ENCODE measurements at regions not wholly inside any gene's neighbourhood (a gene's known extent, or its start where the extent isn't known, plus 50 kb on each side); places are given as distances from the start of the nearest gene placed in this dataset.

GRCh38 chr5:86557920-86558319, 59.8 kb upstream of the COX7C start:
- in situ Hi-C loops (cut with MboI) (no loop called here), intact Hi-C loops (cut with micrococcal nuclease) (no loop called here)
- CTCF ChIA-PET (ENCODE audit: low intra/inter-chr PET ratio): no interaction called here

More at GRCh38 chr5:86557920-86558319, 59.8 kb upstream of the COX7C start:
- H3K4me3 ChIP-seq: no peak overlapping the region
- BruUV-seq (replicated peaks): no TSS peak
- H2AFZ ChIP-seq (ENCODE audit: low read depth, low read length): no peak overlapping the region
- DNase-seq (ENCODE audit: extremely low read depth in 1 of 4, low spot score in 3 of 4): no peak
- POLR2A ChIA-PET: interaction anchor here (0.6 to 1.2 kb wide), 2 partner anchors 9 to 15 kb away, joined by 3 to 4 read pairs; no protein-coding TSS in a partner anchor
- H3K27ac ChIP-seq (ENCODE audit: extremely low read depth, low read depth, low read length): no peak overlapping the region
- FAIRE-seq: no peak
- H3K9ac ChIP-seq (ENCODE audit: insufficient read depth in 1 of 2, low read depth in 2 of 2, low read length in 2 of 2): no peak overlapping the region
- no peaks in the 10 kb centered on the region for H3K27me3 ChIP-seq (ENCODE audit: control insufficient read depth in 2 of 2, insufficient read depth in 2 of 2, low read length in 2 of 2)
- no peak for TF ChIP-seq SMARCB1 (IDR thresholded peaks at IDR 0.05; ENCODE audit: insufficient read length, low read depth)
- no peak for TF ChIP-seq NCOA1 (IDR thresholded peaks at IDR 0.05; ENCODE audit: low read depth)
- no peak for TF ChIP-seq ZBTB17 (CRISPR knock-in tag; IDR thresholded peaks at IDR 0.05)
- TF ChIP-seq RFX1 (IDR thresholded peaks at IDR 0.05): no peak
- TF ChIP-seq ZNF717 (CRISPR knock-in tag; IDR thresholded peaks at IDR 0.05): no peak
- no peak for TF ChIP-seq FUS (optimal IDR thresholded peaks at IDR 0.05; ENCODE audit: low read depth, low read length)
- TF ChIP-seq, protein P1, sequence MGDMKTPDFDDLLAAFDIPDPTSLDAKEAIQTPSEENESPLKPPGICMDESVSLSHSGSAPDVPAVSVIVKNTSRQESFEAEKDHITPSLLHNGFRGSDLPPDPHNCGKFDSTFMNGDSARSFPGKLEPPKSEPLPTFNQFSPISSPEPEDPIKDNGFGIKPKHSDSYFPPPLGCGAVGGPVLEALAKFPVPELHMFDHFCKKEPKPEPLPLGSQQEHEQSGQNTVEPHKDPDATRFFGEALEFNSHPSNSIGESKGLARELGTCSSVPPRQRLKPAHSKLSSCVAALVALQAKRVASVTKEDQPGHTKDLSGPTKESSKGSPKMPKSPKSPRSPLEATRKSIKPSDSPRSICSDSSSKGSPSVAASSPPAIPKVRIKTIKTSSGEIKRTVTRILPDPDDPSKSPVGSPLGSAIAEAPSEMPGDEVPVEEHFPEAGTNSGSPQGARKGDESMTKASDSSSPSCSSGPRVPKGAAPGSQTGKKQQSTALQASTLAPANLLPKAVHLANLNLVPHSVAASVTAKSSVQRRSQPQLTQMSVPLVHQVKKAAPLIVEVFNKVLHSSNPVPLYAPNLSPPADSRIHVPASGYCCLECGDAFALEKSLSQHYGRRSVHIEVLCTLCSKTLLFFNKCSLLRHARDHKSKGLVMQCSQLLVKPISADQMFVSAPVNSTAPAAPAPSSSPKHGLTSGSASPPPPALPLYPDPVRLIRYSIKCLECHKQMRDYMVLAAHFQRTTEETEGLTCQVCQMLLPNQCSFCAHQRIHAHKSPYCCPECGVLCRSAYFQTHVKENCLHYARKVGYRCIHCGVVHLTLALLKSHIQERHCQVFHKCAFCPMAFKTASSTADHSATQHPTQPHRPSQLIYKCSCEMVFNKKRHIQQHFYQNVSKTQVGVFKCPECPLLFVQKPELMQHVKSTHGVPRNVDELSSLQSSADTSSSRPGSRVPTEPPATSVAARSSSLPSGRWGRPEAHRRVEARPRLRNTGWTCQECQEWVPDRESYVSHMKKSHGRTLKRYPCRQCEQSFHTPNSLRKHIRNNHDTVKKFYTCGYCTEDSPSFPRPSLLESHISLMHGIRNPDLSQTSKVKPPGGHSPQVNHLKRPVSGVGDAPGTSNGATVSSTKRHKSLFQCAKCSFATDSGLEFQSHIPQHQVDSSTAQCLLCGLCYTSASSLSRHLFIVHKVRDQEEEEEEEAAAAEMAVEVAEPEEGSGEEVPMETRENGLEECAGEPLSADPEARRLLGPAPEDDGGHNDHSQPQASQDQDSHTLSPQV (IDR thresholded peaks at IDR 0.05): no peak
- no peak for TF ChIP-seq CREB1 (IDR thresholded peaks at IDR 0.05)
- TF ChIP-seq CREB1 (CRISPR knock-in tag; IDR thresholded peaks at IDR 0.05): no peak
- no peak for TF ChIP-seq PYGO2 (tag; IDR thresholded peaks at IDR 0.05)
- TF ChIP-seq ZBTB8A (IDR thresholded peaks at IDR 0.05; ENCODE audit: partially characterized antibody): no peak
- no peak for TF ChIP-seq FOXM1 (IDR thresholded peaks at IDR 0.05; ENCODE audit: low read depth)
- TF ChIP-seq FOXM1 (CRISPR knock-in tag; IDR thresholded peaks at IDR 0.05; ENCODE audit: low read depth): no peak
- TF ChIP-seq TARDBP (IDR thresholded peaks at IDR 0.05): no peak
- TF ChIP-seq ZNF77 (CRISPR knock-in tag; IDR thresholded peaks at IDR 0.05): no peak
- no peak for TF ChIP-seq SMARCE1 (IDR thresholded peaks at IDR 0.05)
- no peak for TF ChIP-seq ZNF384 (IDR thresholded peaks at IDR 0.05; ENCODE audit: low read depth, low read length)
- TF ChIP-seq TGIF2 (CRISPR knock-in tag; IDR thresholded peaks at IDR 0.05): no peak
- TF ChIP-seq POLR3A (IDR thresholded peaks at IDR 0.05; ENCODE audit: borderline replicate concordance, extremely low read depth, insufficient read depth, insufficient read length): no peak
- H3K4me2 ChIP-seq (ENCODE audit: insufficient read depth, low read length): no peak overlapping the region
- no peaks in the 10 kb centered on the region for H4K20me1 ChIP-seq (replicated peaks; ENCODE audit: control insufficient read depth, insufficient read depth, low read length)
- no peak for ATAC-seq
- H3K9me3 ChIP-seq (replicated peaks; ENCODE audit: control insufficient read depth, insufficient read depth, low read depth, low read length): 0 out of 2 replicates have a peak, but pooled peaks cover 2% of the 10 kb centered on the region
- no peaks in the 10 kb centered on the region for H3K4me1 ChIP-seq (replicated peaks in 1 of 2; ENCODE audit: control insufficient read depth in 2 of 2, insufficient read depth in 2 of 2, low read length in 2 of 2)
- no peaks in the 10 kb centered on the region for H3K9me1 ChIP-seq (ENCODE audit: control insufficient read depth, insufficient read depth, low read length)
- no peaks in the 10 kb centered on the region for H3K79me2 ChIP-seq (ENCODE audit: control insufficient read depth, insufficient read depth, low read length)
- H3K36me3 ChIP-seq (ENCODE audit: control insufficient read depth, insufficient read depth, low read length): no peaks in the 10 kb centered on the region
